B cell (primary cell): ENCODE measurements at regions not wholly inside any gene's neighbourhood (a gene's known extent, or its start where the extent isn't known, plus 50 kb on each side); places are given as distances from the start of the nearest gene placed in this dataset.

Experiments
- ATAC-seq: fragments of 200-7000 bp; cut with Tn5 transposase; one replicate; pipeline ENCODE4 v1.10.0; 2021; ENCODE audit warnings: low read depth, mild to moderate bottlenecking, moderate number of reproducible peaks, moderate library complexity
- CTCF ChIA-PET: fragments of 350-600 bp; sonication (Branson Sonifier 250); formaldehyde crosslinking; loops from one replicate; lab custom pipeline; 2021; ENCODE audit warnings: antibody characterized with exemption, inconsistent platforms; lab: Charles Lee
- POLR2A ChIA-PET: fragments of 350-600 bp; sonication (Branson Sonifier 250); formaldehyde crosslinking; loops from one replicate; lab custom pipeline; 2021; ENCODE audit warnings: antibody characterized with exemption; lab: Charles Lee
- DNase-seq: peaks from one replicate; pipeline ENCODE4 v3.0.0; 2013
- H2AFZ ChIP-seq: 2 replicates; pipeline ENCODE4 v1.6.1; 2012; ENCODE audit warnings: mild to moderate bottlenecking, low read depth, low read length; ENCODE audit not compliant: insufficient read depth, poor library complexity, severe bottlenecking
- H3K27ac ChIP-seq, 2 donors: 1 replicate in 1 of 2; 2 replicates in 1 of 2; pipeline ENCODE4 v1.5.1; 2012 to 2013; ENCODE audit warnings: low read length in 2 of 2, mild to moderate bottlenecking in 2 of 2, moderate library complexity in 1 of 2
- H3K27me3 ChIP-seq, 4 experiments: fragments of 200-600 bp in 1 of 4; sonication (generic) in 1 of 4; replicated peaks in 1 of 4; 1 replicate in 2 of 4; 2 replicates in 2 of 4; pipeline versions ENCODE4 v1.6.1 to v1.7.0; 2013 to 2016; ENCODE audit warnings: low read length in 3 of 4, mild to moderate bottlenecking in 2 of 4, mixed read lengths in 1 of 4, moderate library complexity in 1 of 4; ENCODE audit not compliant: insufficient read depth in 4 of 4, control insufficient read depth in 3 of 4; ENCODE audit errors: control extremely low read depth in 1 of 4
- H3K36me3 ChIP-seq, 2 experiments: replicated peaks in 1 of 2; 1 replicate in 1 of 2; 2 replicates in 1 of 2; pipeline versions ENCODE4 v1.6.1 to v1.7.1; 2013; ENCODE audit warnings: low read length in 1 of 2; ENCODE audit not compliant: insufficient read depth in 2 of 2, control insufficient read depth in 1 of 2; ENCODE audit errors: control extremely low read depth in 1 of 2, extremely low read depth in 1 of 2
- H3K4me1 ChIP-seq, 2 donors: fragments of 200-600 bp in 1 of 2; sonication (generic) in 1 of 2; 1 replicate in 1 of 2; 2 replicates in 1 of 2; pipeline versions ENCODE4 v1.5.1 to v1.6.1; 2013 to 2017; ENCODE audit warnings: low read length in 2 of 2; ENCODE audit not compliant: control insufficient read depth in 2 of 2, insufficient read depth in 2 of 2
- H3K4me2 ChIP-seq: replicated peaks from 2 replicates; pipeline ENCODE3; 2012; ENCODE audit warnings: mild to moderate bottlenecking, low read depth, low read length; ENCODE audit not compliant: poor library complexity, severe bottlenecking
- H3K4me3 ChIP-seq, 5 experiments: fragments of 200-600 bp in 1 of 5; sonication (generic) in 1 of 5; 1 replicate in 3 of 5; 2 replicates in 2 of 5; pipeline versions ENCODE4 v1.5.1 to v1.7.0; 2011 to 2016; ENCODE audit warnings: low read length in 4 of 5, mild to moderate bottlenecking in 4 of 5, low read depth in 2 of 5, control low read depth in 1 of 5, moderate library complexity in 1 of 5; ENCODE audit not compliant: insufficient read depth in 1 of 5; ENCODE audit errors: control extremely low read depth in 1 of 5, extremely low read depth in 1 of 5
- H3K79me2 ChIP-seq: fragments of 200-600 bp; sonication (generic); one replicate; pipeline ENCODE4 v1.6.0; 2016; ENCODE audit warnings: low read length; ENCODE audit not compliant: control insufficient read depth, insufficient read depth
- H3K9ac ChIP-seq: fragments of 200-600 bp; sonication (generic); 2 replicates; pipeline ENCODE4 v1.6.1; 2017; ENCODE audit warnings: mild to moderate bottlenecking, low read length, moderate library complexity
- H3K9me3 ChIP-seq, 3 donors: one replicate each; pipeline versions ENCODE4 v1.6.1 to v1.7.1; 2013; ENCODE audit warnings: low read length in 2 of 3; ENCODE audit not compliant: control insufficient read depth in 2 of 3, insufficient read depth in 1 of 3; ENCODE audit errors: control extremely low read depth in 1 of 3
- H4K20me1 ChIP-seq: 2 replicates; pipeline ENCODE4 v1.6.0; 2012; ENCODE audit warnings: mild to moderate bottlenecking, low read length; ENCODE audit not compliant: insufficient read depth, control insufficient read depth, poor library complexity, severe bottlenecking
- H3K27ac Mint-ChIP-seq: one replicate; pipeline ENCODE4 v1.8.0; 2021; ENCODE audit warnings: mixed read lengths
- H3K27me3 Mint-ChIP-seq: one replicate; pipeline ENCODE4 v1.8.0; 2021; ENCODE audit warnings: mixed read lengths
- H3K4me1 Mint-ChIP-seq: one replicate; pipeline ENCODE4 v1.8.0; 2021; ENCODE audit warnings: mixed read lengths
- H3K4me3 Mint-ChIP-seq: one replicate; pipeline ENCODE4 v1.8.0; 2021; ENCODE audit warnings: mixed read lengths
- H3K9me3 Mint-ChIP-seq: one replicate; pipeline ENCODE4 v1.8.0; 2022; ENCODE audit warnings: mixed read lengths; ENCODE audit not compliant: insufficient read depth
- EZH2 ChIP-seq: IDR thresholded peaks from 2 replicates; pipeline ENCODE4 v1.6.1; 2012; ENCODE audit warnings: borderline replicate concordance, low read depth, mild to moderate bottlenecking, moderate library complexity, low read length; ENCODE audit not compliant: insufficient read depth, poor library complexity, severe bottlenecking
- WGBS: methylation state at CpG from one replicate; pipeline ENCODE4 v1.1.5; 2013; ENCODE audit warnings: missing lambda C conversion rate; ENCODE audit not compliant: insufficient coverage; 5-methylcytosine and 5-hydroxymethylcytosine counted together
- intact Hi-C: fragments of 100-400 bp; cut with micrococcal nuclease; formaldehyde crosslinking; loops from one replicate; pipeline ENCODE4 v1.10.0; 2022
- TF ChIP-seq, protein P1 (sequence below): fragments of 200-600 bp; IDR thresholded peaks from one replicate; pipeline ENCODE4 v1.8.0; 2022; ENCODE audit warnings: antibody characterized with exemption, mild to moderate bottlenecking

DNA sequence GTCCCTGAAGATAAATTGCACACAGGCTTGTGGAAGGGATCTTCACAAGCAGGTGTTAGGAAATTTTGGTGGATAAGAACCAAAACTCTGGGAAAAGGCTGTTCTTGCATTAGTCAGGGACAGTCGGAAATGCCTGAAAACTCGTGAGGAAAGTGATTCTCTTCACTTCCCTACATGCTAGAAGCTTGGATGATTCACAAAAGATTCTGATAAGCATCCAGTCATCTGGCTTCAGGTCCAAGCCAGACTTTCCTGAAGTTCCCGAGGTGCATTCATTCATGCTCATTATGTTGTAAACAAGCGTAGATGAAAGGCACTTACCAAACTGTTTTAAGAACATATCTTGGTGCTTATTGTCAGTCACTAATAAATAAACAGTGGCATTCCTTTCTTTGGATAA is 1028.7 kb downstream of the NTRK3 start:
- Mint-ChIP-seq H3K27me3 (no peaks in the 10 kb centered on the region), H3K4me3 (no peak overlapping the region), H3K9me3 (peaks cover 3% of the 10 kb centered on the region), H3K4me1 (no peaks in the 10 kb centered on the region), H3K27ac (no peak overlapping the region)
- intact Hi-C loops: no loop called here
- no peak overlapping the region for H3K9ac ChIP-seq
- ATAC-seq (no peak), DNase-seq (no peak)
- ChIA-PET CTCF (no interaction called here), POLR2A (no interaction called here)
- TF ChIP-seq, protein P1, sequence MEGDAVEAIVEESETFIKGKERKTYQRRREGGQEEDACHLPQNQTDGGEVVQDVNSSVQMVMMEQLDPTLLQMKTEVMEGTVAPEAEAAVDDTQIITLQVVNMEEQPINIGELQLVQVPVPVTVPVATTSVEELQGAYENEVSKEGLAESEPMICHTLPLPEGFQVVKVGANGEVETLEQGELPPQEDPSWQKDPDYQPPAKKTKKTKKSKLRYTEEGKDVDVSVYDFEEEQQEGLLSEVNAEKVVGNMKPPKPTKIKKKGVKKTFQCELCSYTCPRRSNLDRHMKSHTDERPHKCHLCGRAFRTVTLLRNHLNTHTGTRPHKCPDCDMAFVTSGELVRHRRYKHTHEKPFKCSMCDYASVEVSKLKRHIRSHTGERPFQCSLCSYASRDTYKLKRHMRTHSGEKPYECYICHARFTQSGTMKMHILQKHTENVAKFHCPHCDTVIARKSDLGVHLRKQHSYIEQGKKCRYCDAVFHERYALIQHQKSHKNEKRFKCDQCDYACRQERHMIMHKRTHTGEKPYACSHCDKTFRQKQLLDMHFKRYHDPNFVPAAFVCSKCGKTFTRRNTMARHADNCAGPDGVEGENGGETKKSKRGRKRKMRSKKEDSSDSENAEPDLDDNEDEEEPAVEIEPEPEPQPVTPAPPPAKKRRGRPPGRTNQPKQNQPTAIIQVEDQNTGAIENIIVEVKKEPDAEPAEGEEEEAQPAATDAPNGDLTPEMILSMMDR: no peak
- TF ChIP-seq EZH2: no peak
- H3K27me3 ChIP-seq: no peaks in the 10 kb centered on the region
- no peaks in the 10 kb centered on the region for H3K36me3 ChIP-seq
- no peaks in the 10 kb centered on the region for H3K79me2 ChIP-seq
- no peaks in the 10 kb centered on the region for H3K4me1 ChIP-seq
- no peak overlapping the region for H3K4me3 ChIP-seq
- H3K4me2 ChIP-seq: no peak overlapping the region
- no peaks in the 10 kb centered on the region for H3K9me3 ChIP-seq
- no peaks in the 10 kb centered on the region for H4K20me1 ChIP-seq
- no peak overlapping the region for H3K27ac ChIP-seq
- no peak overlapping the region for H2AFZ ChIP-seq
- WGBS: 32% methylated on average over 2 of the region's 4 CpGs

DNA sequence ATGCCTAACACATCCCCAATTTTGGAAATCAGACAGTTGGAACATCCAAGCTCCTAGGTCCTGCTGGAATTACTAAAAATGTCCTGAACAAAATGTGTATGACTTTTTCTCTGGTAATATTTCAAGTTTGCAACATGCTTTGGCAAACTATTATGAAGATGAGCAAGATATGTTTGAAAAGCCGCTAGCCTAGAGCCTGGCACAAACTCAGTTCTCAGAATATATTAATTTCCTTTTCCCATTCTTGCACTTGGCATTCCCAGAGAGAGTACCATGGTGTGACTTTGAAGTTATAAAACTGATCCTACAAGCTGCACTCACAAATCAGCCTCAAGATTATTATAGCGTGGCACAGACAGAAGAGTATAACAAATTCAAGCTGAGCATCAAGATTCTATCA is 1031.1 kb downstream of the NTRK3 start:
- Histone ChIP-seq H3K36me3 (no peaks in the 10 kb centered on the region), H2AFZ (no peak overlapping the region), H3K9ac (no peak overlapping the region), H3K9me3 (peaks cover 0 to 4% (median 0%) of the 10 kb centered on the region in 3 donors), H3K27ac (no peak overlapping the region), H3K4me3 (no peak overlapping the region), H3K4me1 (no peaks in the 10 kb centered on the region), H3K79me2 (no peaks in the 10 kb centered on the region), H4K20me1 (no peaks in the 10 kb centered on the region), H3K27me3 (no peaks in the 10 kb centered on the region), H3K4me2 (no peak overlapping the region)
- TF ChIP-seq EZH2: no peak
- TF ChIP-seq, protein P1: no peak
- CTCF ChIA-PET: no interaction called here
- Mint-ChIP-seq H3K27me3 (no peaks in the 10 kb centered on the region), H3K4me3 (no peak overlapping the region), H3K4me1 (no peaks in the 10 kb centered on the region), H3K27ac (no peak overlapping the region), H3K9me3 (peaks cover 2% of the 10 kb centered on the region)
- no CpG with 5 or more reads among the region's 2 CpGs for WGBS
- DNase-seq (no peak), ATAC-seq (no peak)
- POLR2A ChIA-PET: no interaction called here
- intact Hi-C loops: no loop called here
